Activated CD4-positive, alpha-beta memory T cell treated with anti-CD3 and anti-CD28 coated beads, Interleukin-2, amount 10 ng/mL, durations not matched to agents 7 days and 5 days (primary cell): ENCODE measurements at regions not wholly inside any gene's neighbourhood (a gene's known extent, or its start where the extent isn't known, plus 50 kb on each side); places are given as distances from the start of the nearest gene placed in this dataset.
A peak's percentile ranks its signal among the peaks of the same experiment; 100 is the strongest.

Source experiments
- CTCF ChIA-PET: fragments of 350-600 bp; sonication (Branson Sonifier 250); formaldehyde crosslinking; loops from one replicate; lab custom pipeline; 2021; ENCODE audit warnings: antibody characterized with exemption, inconsistent platforms; lab: Charles Lee
- POLR2A ChIA-PET: fragments of 350-600 bp; sonication (Branson Sonifier 250); formaldehyde crosslinking; loops from one replicate; lab custom pipeline; 2021; ENCODE audit warnings: antibody characterized with exemption; lab: Charles Lee
- DNase-seq: peaks from one replicate; pipeline ENCODE4 v3.0.0-alpha.2; 2020
- H3K27ac Mint-ChIP-seq: one replicate; pipeline ENCODE4 v1.8.0; 2021; ENCODE audit warnings: mild to moderate bottlenecking, mixed read lengths
- H3K27me3 Mint-ChIP-seq: one replicate; pipeline ENCODE4 v1.8.0; 2021; ENCODE audit warnings: mixed read lengths
- H3K36me3 Mint-ChIP-seq: one replicate; pipeline ENCODE4 v1.8.0; 2021; ENCODE audit warnings: low read depth, mixed read lengths
- H3K4me1 Mint-ChIP-seq: one replicate; pipeline ENCODE4 v1.8.0; 2021; ENCODE audit warnings: mixed read lengths
- H3K4me3 Mint-ChIP-seq: one replicate; pipeline ENCODE4 v1.8.0; 2021; ENCODE audit warnings: mild to moderate bottlenecking, mixed read lengths
- H3K9me3 Mint-ChIP-seq: one replicate; pipeline ENCODE4 v1.8.0; 2021; ENCODE audit warnings: mixed read lengths

DNA sequence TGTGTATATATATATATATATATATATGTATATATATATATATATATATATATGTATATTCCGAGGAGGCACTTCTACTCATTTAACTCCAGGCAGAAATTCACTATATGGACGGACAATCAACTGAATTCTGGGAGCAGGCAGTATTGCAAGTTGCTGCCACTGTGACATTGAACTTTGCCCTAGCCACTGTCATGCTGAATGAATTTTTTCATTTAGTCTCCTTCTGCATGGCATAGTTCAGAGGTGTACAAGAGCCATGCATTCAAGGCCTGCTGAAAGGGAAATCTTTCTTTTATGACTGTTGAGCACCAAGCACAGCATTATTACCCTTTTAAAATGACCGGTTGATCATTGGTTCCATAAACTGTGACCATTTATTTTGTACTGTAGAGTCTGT lies 176.2 kb upstream of the THRB start:
- POLR2A ChIA-PET = no interaction called here
- no peak for DNase-seq
- Mint-ChIP-seq H3K27me3 (peaks cover 14% of the 10 kb centered on the region), H3K27ac (no peak overlapping the region), H3K9me3 (no peaks in the 10 kb centered on the region), H3K4me1 (no peaks in the 10 kb centered on the region), H3K36me3 (no peaks in the 10 kb centered on the region), H3K4me3 (no peak overlapping the region)
- CTCF ChIA-PET = interaction anchor here (1.9 kb wide), 1 partner anchor 10 kb away, joined by 6 read pairs; no protein-coding TSS in a partner anchor

DNA sequence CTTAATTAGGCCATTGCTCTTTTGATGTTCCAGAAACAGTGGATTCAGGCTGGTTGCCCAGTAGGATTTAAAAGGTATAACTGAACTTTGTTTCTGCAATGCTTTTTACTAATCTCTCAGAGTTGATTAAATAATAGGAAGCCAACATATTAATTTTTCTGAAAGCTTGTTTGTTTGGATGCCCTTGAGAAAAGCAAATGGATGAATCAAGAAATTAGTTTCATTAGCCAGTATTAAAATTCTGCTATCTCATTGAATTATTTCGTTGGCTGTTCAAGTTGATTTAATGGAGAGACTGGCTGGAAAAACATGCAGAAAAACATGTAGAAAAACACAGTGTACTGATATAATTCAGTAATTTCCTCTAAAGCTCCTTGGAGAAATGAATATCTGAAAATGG lies 178.9 kb upstream of the THRB start:
- Mint-ChIP-seq H3K9me3 (no peaks in the 10 kb centered on the region), H3K27me3 (peaks cover 28% of the 10 kb centered on the region), H3K36me3 (no peaks in the 10 kb centered on the region), H3K27ac (no peak overlapping the region), H3K4me1 (peaks cover 9% of the 10 kb centered on the region), H3K4me3 (no peak overlapping the region)
- CTCF ChIA-PET = no interaction called here
- POLR2A ChIA-PET = no interaction called here
- no peak for DNase-seq

DNA sequence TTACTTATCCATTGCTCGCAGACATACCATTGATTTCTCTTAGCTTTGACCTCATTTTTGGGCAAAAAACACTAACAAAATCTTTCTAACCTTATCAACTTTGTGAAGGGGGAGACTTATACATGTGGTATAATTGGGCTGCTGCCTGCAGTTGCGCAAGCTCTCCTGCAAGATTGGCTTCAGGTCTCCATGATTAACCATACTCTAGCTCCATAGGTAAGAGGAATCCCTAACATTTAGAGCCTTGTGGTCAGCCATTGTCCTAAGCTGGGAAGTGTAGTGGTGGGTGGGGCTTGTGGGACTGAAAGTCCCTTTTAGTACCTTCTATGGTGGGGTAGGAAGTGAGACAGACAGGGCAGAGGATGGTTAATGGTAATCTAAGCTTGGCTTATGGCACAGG lies 179.6 kb upstream of the THRB start:
- Mint-ChIP-seq H3K27me3 (peaks cover 33% of the 10 kb centered on the region), H3K4me1 (peaks cover 14% of the 10 kb centered on the region), H3K4me3 (no peak overlapping the region), H3K27ac (no peak overlapping the region), H3K9me3 (no peaks in the 10 kb centered on the region), H3K36me3 (no peaks in the 10 kb centered on the region)
- CTCF ChIA-PET = no interaction called here
- POLR2A ChIA-PET = no interaction called here
- DNase-seq = no peak

DNA sequence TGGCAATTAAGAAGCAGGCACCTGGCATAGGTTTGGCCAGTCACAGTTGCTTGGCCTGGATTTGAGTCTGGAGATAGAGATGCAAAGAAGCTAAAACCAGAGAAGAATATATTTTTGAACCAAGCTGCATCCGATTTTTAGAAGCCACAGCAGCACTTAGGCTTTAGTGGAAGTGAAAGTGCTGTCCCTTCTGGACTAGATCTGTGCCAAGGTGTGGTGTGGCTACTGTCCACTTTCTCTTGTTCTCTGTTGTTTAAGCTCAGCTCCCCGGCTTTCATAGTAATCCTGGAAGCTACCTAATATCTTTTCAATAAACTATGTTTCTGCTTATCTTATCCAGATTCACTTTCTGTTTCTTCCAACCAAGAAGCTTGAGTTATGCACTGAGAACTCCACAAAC lies 183.4 kb upstream of the THRB start:
- peaks cover 18% of the 10 kb centered on the region for H3K4me1 Mint-ChIP-seq
- H3K27ac Mint-ChIP-seq = no peak overlapping the region
- peak overlapping the region; percentile 34 for H3K4me3 Mint-ChIP-seq
- H3K36me3 Mint-ChIP-seq = no peaks in the 10 kb centered on the region
- CTCF ChIA-PET = interaction anchor here (1.7 kb wide), 1 partner anchor 9 kb away, joined by 8 read pairs; no protein-coding TSS in a partner anchor
- POLR2A ChIA-PET = no interaction called here
- H3K27me3 Mint-ChIP-seq = peaks cover 54% of the 10 kb centered on the region
- no peak for DNase-seq
- no peaks in the 10 kb centered on the region for H3K9me3 Mint-ChIP-seq

DNA sequence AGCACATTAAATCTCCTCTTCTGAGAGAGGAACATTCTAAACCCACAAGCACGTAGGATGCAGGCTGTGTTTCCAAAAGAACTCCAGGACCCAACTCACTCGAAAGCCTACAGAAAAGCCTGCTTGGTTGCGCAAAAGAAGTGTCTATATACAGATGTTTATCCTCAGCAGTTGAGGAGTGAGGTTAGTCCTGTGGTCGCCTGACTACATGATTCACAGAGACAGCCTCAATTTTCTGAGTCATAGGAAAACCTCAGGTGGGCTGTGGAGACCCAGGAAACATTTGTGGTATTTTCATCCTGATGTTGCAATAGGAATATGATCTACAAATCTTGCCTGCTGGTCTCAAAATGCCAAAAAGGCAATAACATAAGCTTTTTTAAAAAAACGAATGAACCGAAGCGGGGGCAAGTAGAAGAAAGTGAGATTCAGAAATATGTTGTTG lies 183.8 kb upstream of the THRB start:
- Mint-ChIP-seq H3K36me3 (no peaks in the 10 kb centered on the region), H3K27me3 (peaks cover 55% of the 10 kb centered on the region), H3K9me3 (no peaks in the 10 kb centered on the region), H3K27ac (no peak overlapping the region), H3K4me1 (peaks cover 18% of the 10 kb centered on the region), H3K4me3 (peak overlapping the region; percentile 34)
- DNase-seq = peak; percentile 40
- CTCF ChIA-PET = interaction anchor here (1.7 kb wide), 1 partner anchor 9 kb away, joined by 8 read pairs; no protein-coding TSS in a partner anchor
- POLR2A ChIA-PET = no interaction called here

DNA sequence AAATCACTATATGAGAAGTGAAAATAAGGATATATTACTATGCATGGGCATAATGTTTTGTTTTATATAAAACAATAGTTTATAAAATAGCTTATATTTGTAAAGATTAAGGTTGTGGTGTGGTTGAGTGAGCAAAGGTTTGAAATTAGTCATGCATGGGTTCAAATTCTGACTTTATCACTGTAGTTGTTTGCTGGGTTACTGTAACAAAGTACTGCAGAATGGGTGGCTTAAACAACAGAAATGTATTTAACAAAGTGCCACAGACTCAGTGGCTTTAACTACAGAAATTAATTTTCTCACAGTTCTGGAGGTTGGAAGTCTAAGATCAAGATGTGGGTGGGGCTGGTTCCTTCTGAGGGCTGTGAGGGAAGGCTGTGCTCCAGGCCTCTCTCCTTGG lies 184.8 kb upstream of the THRB start:
- ChIA-PET CTCF (interaction anchor here (1.3 to 1.7 kb wide), 2 partner anchors 8 to 27 kb away, joined by 3 to 8 read pairs; no protein-coding TSS in a partner anchor), POLR2A (no interaction called here)
- Mint-ChIP-seq H3K4me3 (no peak overlapping the region), H3K27me3 (peaks cover 56% of the 10 kb centered on the region), H3K9me3 (no peaks in the 10 kb centered on the region), H3K27ac (no peak overlapping the region), H3K36me3 (no peaks in the 10 kb centered on the region), H3K4me1 (peaks cover 18% of the 10 kb centered on the region)
- DNase-seq = no peak

DNA sequence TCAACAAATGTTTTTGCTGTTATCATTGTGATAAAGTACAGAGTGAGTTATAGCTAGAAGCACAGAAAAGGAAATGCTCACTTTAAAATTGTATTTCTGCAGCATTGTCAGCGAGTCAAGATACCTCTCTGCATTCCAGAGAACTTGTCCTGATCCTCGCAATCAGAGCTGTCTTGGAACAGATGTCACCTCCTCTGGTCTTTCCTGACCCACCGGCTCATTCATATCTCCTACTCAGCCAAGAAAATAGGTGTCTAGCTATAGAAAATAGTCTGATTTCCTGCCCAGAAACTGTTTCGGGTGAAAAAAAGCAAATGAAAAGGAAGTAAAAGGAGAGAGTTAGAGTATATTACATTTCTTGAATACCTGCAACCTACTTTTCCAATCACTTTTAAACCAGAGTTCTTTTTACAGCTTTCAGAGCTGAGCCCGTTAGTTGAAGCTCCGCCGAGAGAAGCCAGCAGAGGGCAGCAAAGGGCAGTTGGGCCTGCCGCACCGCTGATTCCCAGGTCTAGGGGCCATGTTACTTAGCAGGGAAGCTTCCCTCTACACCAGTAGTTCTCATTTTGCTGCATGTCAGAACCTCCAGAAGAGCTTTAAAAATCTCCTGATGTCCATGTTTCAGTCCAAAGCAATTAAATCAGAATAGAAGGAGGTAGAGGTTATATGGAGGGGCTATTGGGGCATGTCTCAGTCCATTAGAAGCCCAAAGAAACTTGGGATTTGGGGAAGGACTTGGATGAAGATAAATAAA lies 185.7 kb upstream of the THRB start:
- no peaks in the 10 kb centered on the region for H3K36me3 Mint-ChIP-seq
- H3K9me3 Mint-ChIP-seq = no peaks in the 10 kb centered on the region
- peak; percentile 55 for DNase-seq
- H3K4me1 Mint-ChIP-seq = peaks cover 18% of the 10 kb centered on the region
- POLR2A ChIA-PET = no interaction called here
- CTCF ChIA-PET = interaction anchor here (1.0 to 1.5 kb wide), 9 partner anchors 9 to 681 kb away, joined by 3 to 6 read pairs (median 4); no protein-coding TSS in a partner anchor
- H3K27ac Mint-ChIP-seq = no peak overlapping the region
- no peak overlapping the region for H3K4me3 Mint-ChIP-seq
- peaks cover 57% of the 10 kb centered on the region for H3K27me3 Mint-ChIP-seq

DNA sequence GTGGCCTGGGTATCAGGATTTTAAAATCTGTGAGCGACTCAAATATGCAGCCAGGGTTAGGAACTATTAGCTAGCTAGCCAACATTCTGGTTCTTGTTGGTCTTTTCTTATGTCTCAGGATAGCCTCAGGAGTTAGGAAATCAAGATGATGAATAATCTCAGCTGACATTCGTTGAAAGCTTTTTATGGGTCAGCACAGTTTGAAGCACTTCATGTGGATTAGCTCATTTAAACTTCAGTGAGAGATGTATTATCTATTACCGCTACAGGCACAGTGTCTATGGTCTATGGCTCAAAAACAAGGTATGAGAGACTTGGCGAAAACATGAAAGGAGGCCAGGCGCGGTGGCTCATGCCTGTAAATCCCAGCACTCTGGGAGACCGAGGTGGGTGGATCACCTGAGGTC lies 187.5 kb upstream of the THRB start:
- ChIA-PET CTCF (interaction anchor here (1.3 kb wide), 1 partner anchor 351 kb away, joined by 3 read pairs; no protein-coding TSS in a partner anchor), POLR2A (no interaction called here)
- no peaks in the 10 kb centered on the region for H3K36me3 Mint-ChIP-seq
- no peak overlapping the region for H3K27ac Mint-ChIP-seq
- no peak for DNase-seq
- H3K4me1 Mint-ChIP-seq = peaks cover 25% of the 10 kb centered on the region
- H3K4me3 Mint-ChIP-seq = no peak overlapping the region
- no peaks in the 10 kb centered on the region for H3K9me3 Mint-ChIP-seq
- H3K27me3 Mint-ChIP-seq = peaks cover 44% of the 10 kb centered on the region

DNA sequence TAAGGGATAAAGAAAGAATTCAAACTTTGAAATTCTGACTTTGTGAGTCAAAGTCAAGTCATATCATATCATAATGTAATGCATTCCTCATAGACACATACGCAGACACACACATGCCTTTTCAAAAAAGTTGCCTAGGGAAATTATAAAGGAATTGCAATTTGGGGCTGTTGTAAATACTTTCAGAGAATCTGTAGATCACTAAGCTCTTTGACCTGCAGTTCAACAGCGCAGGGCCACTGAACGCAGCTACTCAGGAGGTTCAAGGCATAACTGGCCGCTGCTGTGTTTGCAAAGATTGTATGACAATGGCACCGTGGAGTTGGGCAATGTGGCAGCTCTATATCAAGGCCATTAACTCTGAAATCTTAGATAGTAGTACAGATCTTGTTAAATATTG lies 188.4 kb upstream of the THRB start:
- peaks cover 21% of the 10 kb centered on the region for H3K4me1 Mint-ChIP-seq
- H3K27me3 Mint-ChIP-seq = peaks cover 42% of the 10 kb centered on the region
- H3K36me3 Mint-ChIP-seq = no peaks in the 10 kb centered on the region
- CTCF ChIA-PET = no interaction called here
- no peak for DNase-seq
- POLR2A ChIA-PET = no interaction called here
- no peak overlapping the region for H3K4me3 Mint-ChIP-seq
- no peaks in the 10 kb centered on the region for H3K9me3 Mint-ChIP-seq
- no peak overlapping the region for H3K27ac Mint-ChIP-seq

DNA sequence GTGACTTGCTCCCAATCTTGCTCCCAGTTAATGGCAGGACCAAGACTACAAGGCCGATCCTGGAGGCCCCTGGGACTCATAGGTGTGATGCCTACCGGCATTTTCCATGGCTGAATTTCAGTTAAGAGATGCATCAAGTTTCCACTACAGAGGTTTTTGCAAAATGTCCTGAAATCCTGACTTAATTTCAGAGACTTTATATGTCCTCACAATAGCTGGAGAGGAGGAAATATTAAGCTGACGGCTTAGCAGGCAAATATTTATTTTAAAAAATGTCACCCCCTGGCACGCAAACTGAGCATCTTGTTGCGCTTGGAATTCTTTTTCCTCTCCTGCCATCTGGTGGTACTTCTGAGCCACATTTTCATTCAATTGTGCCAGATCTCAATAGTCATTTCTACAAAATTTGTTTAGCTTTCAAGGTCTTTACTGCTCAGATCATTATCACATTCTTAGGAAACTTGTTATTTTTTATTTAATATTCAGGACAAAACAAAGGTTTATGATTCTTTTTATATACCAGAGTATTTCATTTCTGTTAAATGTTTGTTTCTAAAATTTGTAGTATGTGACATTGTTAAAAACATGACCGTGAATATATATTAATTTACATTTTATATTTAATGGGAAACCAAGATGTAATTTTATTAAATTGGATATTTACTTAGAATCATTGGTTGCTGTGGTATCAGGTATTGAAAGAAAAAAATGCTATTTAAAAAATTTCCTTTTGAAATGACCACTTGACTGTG lies 189.2 kb upstream of the THRB start:
- CTCF ChIA-PET = no interaction called here
- DNase-seq = no peak
- Mint-ChIP-seq H3K4me3 (no peak overlapping the region), H3K27me3 (peaks cover 41% of the 10 kb centered on the region), H3K36me3 (no peaks in the 10 kb centered on the region), H3K27ac (no peak overlapping the region), H3K4me1 (peaks cover 14% of the 10 kb centered on the region), H3K9me3 (no peaks in the 10 kb centered on the region)
- POLR2A ChIA-PET = no interaction called here

DNA sequence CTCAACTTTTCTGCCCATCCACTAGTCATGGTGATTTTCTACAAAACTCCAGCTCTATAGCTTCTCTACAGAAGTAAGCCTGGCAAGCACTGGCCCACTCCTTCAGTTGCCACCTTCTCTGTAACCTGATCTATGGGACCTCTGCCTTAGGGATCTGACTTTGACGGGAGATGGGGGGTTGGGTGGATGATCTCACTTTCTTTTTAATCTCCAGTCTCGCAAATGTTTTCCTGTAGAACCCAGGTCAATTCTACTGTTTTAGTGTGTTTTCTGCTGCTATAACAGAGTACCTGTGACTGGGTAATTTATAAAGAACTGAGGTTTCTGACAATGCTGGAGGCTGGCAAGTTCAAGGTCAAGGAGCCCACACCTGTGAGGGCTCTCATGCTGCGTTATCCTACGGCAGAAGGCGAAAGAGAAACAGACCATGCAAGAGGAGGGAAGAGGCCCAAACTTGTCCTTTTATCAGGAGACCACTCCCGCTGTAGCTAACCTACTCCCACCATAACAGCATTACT lies 189.9 kb upstream of the THRB start:
- no peak for DNase-seq
- no peaks in the 10 kb centered on the region for H3K9me3 Mint-ChIP-seq
- ChIA-PET CTCF (no interaction called here), POLR2A (no interaction called here)
- H3K27me3 Mint-ChIP-seq = peaks cover 36% of the 10 kb centered on the region
- no peaks in the 10 kb centered on the region for H3K36me3 Mint-ChIP-seq
- no peak overlapping the region for H3K4me3 Mint-ChIP-seq
- H3K4me1 Mint-ChIP-seq = peaks cover 9% of the 10 kb centered on the region
- no peak overlapping the region for H3K27ac Mint-ChIP-seq

DNA sequence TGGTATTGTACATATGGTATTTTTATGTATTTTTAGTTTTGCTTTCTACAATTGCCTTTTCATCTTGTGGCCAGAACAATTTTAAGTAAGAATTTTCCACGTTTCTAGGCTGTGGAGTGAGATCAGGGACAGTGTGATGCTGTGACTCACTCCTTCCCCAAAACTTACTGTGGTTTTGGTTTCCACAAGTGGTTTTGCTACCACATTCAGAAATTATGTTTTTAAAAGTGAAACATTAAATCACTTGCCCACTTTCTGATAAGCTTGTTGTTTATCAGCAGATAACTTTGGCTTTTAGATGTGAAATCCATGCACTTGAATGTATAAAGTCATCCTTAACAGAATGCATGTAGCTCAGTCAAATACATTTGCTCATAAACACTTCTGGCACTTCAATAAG lies 192.2 kb upstream of the THRB start:
- ChIA-PET CTCF (interaction anchor here (2.2 kb wide), 1 partner anchor 8 kb away, joined by 8 read pairs; no protein-coding TSS in a partner anchor), POLR2A (no interaction called here)
- H3K4me3 Mint-ChIP-seq = no peak overlapping the region
- H3K9me3 Mint-ChIP-seq = no peaks in the 10 kb centered on the region
- H3K27me3 Mint-ChIP-seq = peaks cover 17% of the 10 kb centered on the region
- H3K27ac Mint-ChIP-seq = no peak overlapping the region
- H3K36me3 Mint-ChIP-seq = no peaks in the 10 kb centered on the region
- H3K4me1 Mint-ChIP-seq = peaks cover 6% of the 10 kb centered on the region
- DNase-seq = no peak

DNA sequence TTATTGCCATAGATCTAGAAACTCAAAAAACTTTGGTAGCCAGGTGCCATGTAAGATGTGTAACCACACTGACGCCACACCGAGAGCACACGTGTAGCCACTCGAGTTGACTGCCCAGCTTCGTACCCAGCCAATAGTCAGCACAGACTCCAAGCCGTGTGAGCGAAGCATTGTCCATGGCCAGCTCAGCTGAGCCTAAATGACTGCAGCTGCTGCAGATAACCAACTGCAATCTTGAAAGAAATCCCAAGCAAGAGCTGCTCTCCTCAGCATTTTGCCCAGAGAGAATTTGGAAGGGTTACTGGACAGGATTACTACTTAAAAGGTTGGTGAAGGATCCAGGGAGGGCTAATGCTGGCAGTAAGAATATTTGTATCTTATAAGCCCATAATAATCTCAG lies 193.0 kb upstream of the THRB start:
- ChIA-PET POLR2A (no interaction called here), CTCF (interaction anchor here (2.2 kb wide), 1 partner anchor 9 kb away, joined by 8 read pairs; no protein-coding TSS in a partner anchor)
- H3K4me3 Mint-ChIP-seq = no peak overlapping the region
- peaks cover 6% of the 10 kb centered on the region for H3K4me1 Mint-ChIP-seq
- peaks cover 14% of the 10 kb centered on the region for H3K27me3 Mint-ChIP-seq
- no peaks in the 10 kb centered on the region for H3K9me3 Mint-ChIP-seq
- no peaks in the 10 kb centered on the region for H3K36me3 Mint-ChIP-seq
- H3K27ac Mint-ChIP-seq = no peak overlapping the region
- DNase-seq = no peak
